Ramos (cell line): ENCODE measurements at regions not wholly inside any gene's neighbourhood (a gene's known extent, or its start where the extent isn't known, plus 50 kb on each side); places are given as distances from the start of the nearest gene placed in this dataset.

ENCODE experiments used
- in situ Hi-C: fragments of 300-500 bp; cut with MboI; formaldehyde crosslinking; loops from one replicate; pipeline ENCODE4 v1.14.3; 2022; ENCODE audit warnings: low sequenced_read_pairs; ENCODE audit not compliant: unreplicated experiment

- in situ Hi-C loops, result no loop called here
These were observed 596.4 kb downstream of the NYAP2 start for GRCh38 chr2:225995796-225996461.

GRCh38 chr2:225994748-225995405 lies 595.4 kb downstream of the NYAP2 start:
- in situ Hi-C loops, result no loop called here

DNA sequence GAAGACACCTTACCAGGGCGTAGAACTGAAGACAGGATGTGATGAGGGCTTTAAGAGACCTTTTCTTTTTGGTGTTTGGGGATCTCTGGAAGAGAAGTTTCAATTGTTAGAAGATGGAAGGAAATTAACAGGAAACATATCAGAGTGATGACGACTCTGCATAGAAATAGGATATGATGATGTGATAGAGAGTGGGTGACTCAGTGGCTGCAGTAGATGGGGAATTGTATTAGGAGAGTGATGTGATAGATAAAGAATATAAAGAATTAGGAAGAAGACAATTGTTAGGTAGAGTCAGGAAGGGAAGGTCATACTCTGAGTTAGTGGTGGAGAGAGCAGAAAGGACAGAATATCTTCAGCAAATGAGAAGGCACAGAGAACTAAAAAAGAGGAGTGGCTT lies 593.9 kb downstream of the NYAP2 start:
- in situ Hi-C loops, result no loop called here

GRCh38 chr2:225989809-225990208 lies 590.3 kb downstream of the NYAP2 start:
- in situ Hi-C loops, result no loop called here

GRCh38 chr2:225980372-225980771 lies 580.9 kb downstream of the NYAP2 start:
- in situ Hi-C loops, result no loop called here

GRCh38 chr2:225971433-225971832 lies 571.9 kb downstream of the NYAP2 start:
- in situ Hi-C loops, result no loop called here

GRCh38 chr2:225948903-225949302 lies 549.4 kb downstream of the NYAP2 start:
- in situ Hi-C loops, result no loop called here

- in situ Hi-C loops, result no loop called here
These were observed 539.5 kb downstream of the NYAP2 start for GRCh38 chr2:225938991-225939390.

GRCh38 chr2:225937625-225938187 lies 538.2 kb downstream of the NYAP2 start:
- in situ Hi-C loops, result no loop called here

DNA sequence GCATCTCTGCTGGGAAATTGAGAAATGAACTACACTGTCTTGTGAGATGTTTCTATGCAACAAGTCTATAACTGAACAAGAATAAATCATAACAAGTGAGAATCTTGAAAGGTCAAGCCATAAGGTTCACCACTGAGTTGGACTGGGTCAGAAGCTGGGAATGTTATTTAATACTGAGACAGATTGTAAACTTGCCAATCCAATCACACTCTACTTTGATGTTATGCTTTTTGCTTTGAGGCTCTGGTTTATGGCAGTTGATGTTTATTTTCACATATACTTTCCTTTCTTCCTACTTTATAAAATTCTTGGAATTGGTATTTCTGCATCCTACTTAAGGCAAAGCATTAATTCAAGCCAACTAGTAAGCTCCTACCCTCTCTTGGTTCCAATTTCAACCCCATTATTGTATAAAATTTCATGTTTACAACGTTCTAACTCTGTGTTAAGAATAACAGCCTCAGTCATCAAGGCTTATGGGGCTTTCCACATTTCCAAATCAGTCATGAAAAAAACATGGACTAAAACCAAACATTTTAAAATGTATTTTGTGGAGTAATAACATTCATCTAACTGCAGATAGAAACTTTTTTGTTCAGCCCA lies 533.4 kb downstream of the NYAP2 start:
- in situ Hi-C loops, result no loop called here

DNA sequence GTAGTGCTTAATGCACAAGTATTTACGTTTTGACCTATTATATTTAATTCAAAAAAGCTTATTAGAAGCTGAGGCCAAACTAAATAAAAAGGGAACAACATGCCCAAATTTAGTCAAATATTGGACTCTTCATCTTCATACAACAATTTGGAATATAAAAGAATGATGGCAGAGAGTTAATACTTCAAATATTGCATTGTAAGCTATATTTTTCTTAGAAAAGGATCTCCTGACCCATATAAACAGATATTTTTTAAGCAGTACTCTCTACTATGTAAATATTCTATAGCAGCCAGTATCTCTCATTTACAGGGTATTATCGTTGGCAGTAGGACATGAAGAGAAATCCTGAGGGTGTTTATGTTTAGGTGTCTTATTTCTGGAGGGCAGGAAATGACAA lies 531.2 kb downstream of the NYAP2 start:
- in situ Hi-C loops, result no loop called here

DNA sequence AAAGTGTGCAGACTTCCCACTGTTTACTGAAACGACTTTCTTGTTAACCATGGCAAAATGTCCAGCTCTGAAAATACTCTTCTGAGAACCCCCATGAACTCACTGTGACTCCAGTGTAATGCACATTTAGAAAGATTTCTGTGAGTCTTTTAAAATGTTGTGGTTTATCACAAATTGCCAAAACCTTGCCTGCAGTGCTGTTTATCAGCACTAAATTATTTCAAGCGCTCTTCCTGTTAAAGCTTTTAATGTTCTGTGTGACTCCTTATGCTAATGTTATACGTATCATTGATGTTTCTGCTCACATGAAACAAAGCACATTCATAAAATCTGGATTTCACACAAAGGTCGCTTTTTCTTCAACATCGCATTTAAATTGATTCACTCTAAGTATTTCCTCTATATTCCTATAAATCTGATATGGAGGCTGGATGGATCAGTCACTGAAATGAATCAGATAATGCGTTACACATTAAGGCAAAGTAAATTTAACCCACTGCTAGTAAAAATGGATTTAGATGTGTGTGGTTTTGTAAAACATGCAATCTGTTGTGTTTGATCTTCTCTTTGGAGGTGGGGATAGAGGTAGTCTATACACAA lies 521.2 kb downstream of the NYAP2 start:
- in situ Hi-C loops, result no loop called here

GRCh38 chr2:225916692-225917091 lies 517.2 kb downstream of the NYAP2 start:
- in situ Hi-C loops, result no loop called here

DNA sequence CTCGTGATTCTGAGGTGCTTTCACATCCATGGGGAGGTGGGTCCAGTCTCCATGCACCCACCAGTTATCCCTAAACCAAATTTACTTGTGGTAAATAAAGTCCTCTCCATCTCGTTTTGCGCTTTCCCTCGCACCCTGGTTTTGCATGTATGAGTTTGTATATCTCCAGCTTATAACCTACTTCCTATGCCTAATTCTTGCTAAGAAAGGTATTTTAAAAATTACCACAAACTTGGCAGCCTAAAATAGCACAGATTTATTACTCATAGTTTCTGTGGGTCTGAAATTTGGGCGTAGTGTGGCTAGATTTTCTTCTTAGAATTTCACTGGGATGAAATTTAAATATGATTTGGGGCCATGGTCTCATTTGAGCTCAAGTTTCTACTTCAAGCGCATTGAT lies 511.5 kb downstream of the NYAP2 start:
- in situ Hi-C loops, result no loop called here

DNA sequence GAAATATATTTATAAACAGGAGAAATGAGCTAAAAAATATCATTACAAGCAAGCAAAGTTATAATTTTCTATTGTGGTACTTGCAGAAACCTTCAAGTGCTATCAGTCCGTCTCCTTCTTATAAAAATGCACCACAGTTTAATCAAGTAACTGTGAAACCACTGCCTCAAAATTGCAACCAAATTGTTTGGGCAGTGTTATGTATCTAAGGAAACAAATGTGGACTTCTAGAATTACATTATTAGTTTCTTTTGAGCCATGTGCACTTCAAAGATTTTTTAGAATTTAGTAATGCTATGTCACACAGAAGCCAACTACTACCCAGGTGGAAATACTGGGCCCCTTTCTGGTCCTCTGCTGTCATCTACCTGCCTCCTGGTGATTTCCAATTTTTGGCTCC lies 495.6 kb downstream of the NYAP2 start:
- in situ Hi-C loops, result loop anchor here (25.0 kb wide), 1 partner anchor 917 kb away; no protein-coding TSS in a partner anchor

DNA sequence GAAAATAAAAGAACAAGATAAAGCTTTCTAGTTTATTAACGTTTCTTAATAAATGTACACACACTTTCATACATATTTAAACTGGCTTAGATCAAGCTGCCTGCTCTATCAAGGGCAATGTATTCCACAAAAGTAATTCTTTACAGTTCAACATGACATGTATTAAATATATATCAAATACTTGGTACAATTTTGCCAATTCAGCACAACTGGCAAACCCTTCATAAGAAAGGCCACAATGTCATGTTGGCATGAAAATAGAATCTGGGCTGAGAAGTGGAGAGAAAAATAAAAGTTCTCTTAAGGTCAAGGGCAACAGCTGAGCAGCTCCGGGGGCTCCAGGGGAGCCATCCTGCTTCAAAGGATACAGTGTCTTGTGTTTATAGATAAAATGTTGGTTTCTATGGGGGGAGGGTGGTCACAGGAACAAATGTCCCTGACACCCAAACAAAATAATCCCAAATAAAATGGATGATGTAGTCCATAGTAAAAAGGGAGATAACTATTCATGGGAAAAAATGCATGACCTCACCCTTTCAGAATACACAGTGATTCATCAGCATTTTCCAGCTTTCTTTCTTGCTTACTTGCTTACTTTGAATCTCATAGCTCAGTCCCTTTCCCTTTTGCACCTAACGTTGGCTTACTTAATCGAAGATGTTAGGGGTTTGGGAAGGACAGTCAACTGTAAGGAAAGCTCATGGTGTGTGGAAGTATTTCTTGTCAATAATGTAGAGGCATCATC lies 494.9 kb downstream of the NYAP2 start:
- in situ Hi-C loops, result loop anchor here (25.0 kb wide), 1 partner anchor 918 kb away; no protein-coding TSS in a partner anchor

DNA sequence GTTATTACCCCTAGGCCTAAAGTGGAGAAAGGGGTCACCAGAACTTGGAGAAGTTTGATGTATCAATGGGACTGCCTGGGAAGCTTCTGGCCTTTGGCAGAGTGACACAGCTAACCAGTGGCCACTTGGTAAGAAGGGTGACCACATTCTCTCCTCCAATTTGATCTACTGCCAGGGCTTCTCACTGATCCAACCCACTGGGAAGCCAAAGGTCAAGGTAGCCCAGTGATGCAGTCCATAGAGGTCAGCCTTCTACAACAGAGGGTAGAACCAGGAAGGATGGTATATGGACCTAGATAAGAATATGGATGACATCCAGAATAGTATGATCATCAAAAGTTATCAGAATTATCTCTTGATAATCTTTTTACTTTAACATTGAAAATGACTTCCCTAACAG lies 493.6 kb downstream of the NYAP2 start:
- in situ Hi-C loops, result loop anchor here (25.0 kb wide), 1 partner anchor 919 kb away; no protein-coding TSS in a partner anchor

GRCh38 chr2:225891771-225892170 lies 492.3 kb downstream of the NYAP2 start:
- in situ Hi-C loops, result loop anchor here (25.0 kb wide), 1 partner anchor 921 kb away; no protein-coding TSS in a partner anchor

- in situ Hi-C loops, result loop anchor here (25.0 kb wide), 1 partner anchor 921 kb away; no protein-coding TSS in a partner anchor
These were observed 491.5 kb downstream of the NYAP2 start for GRCh38 chr2:225891013-225891412.

DNA sequence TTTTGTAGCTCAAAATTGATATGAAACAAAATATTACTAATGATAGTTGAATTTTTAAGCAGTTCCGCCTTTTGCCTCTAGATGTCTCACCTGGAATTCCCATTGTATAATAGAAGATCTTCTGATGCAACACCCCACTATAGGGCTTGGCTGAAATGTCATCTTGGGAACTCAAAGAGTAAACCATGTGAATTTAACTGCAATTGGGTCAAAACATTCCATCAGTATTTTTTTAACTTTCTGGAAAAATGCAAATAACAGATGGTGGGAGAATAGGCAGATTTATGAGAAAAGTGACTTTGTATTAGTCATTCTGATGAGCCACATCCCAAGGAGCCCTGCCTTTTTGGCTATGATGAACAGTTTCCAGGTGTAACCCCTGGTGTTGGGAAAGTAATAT lies 489.9 kb downstream of the NYAP2 start:
- in situ Hi-C loops, result loop anchor here (25.0 kb wide), 1 partner anchor 923 kb away; no protein-coding TSS in a partner anchor
